ENCODE measurements at regions not wholly inside any gene's neighbourhood (a gene's known extent, or its start where the extent isn't known, plus 50 kb on each side); places are given as distances from the start of the nearest gene placed in this dataset.

GRCh38 chr13:73607489-73608156 is 526.6 kb downstream of the KLF12 start:
- Mint-ChIP-seq H3K4me1 (peaks cover 11% of the 10 kb centered on the region), H3K27me3 (no peaks in the 10 kb centered on the region), H3K36me3 (ENCODE audit: low read depth) (no peaks in the 10 kb centered on the region), H3K4me3 (no peak overlapping the region), H3K9me3 (peaks cover 2% of the 10 kb centered on the region), H3K27ac (no peak overlapping the region)
- DNase-seq = no peak
- POLR2A ChIA-PET = no interaction called here
- CTCF ChIA-PET = no interaction called here

- CTCF ChIA-PET = interaction anchor here (0.5 kb wide), 1 partner anchor 10 kb away, joined by 3 read pairs; no protein-coding TSS in a partner anchor
- Mint-ChIP-seq H3K27me3 (no peaks in the 10 kb centered on the region), H3K9me3 (peaks cover 5% of the 10 kb centered on the region), H3K4me1 (no peaks in the 10 kb centered on the region), H3K36me3 (ENCODE audit: low read depth) (no peaks in the 10 kb centered on the region), H3K4me3 (no peak overlapping the region), H3K27ac (no peak overlapping the region)
- no peak for DNase-seq
- POLR2A ChIA-PET = no interaction called here
Observed at GRCh38 chr13:73603646-73604045, 530.6 kb downstream of the KLF12 start.

DNA sequence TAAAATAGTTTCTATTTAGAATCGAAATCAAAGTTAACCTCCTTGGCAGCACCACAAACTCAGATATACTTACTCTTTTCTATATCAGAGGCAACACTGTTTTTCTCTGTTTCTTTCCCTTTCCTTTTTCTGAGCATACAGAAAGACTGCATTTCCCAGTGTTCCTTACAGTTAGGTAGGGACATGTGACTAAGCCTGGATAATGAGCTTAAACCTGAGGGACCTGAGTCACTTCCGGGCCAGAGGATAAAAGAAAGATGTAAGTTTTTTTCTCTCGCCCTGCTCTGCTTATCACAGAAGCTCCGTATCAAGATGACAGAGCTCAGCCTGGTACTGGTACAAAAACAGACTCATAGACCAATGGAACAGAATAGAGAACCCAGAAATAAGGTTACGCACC is 531.9 kb downstream of the KLF12 start:
- no peaks in the 10 kb centered on the region for H3K27me3 Mint-ChIP-seq
- POLR2A ChIA-PET = no interaction called here
- H3K4me3 Mint-ChIP-seq = no peak overlapping the region
- H3K9me3 Mint-ChIP-seq = peaks cover 5% of the 10 kb centered on the region
- H3K27ac Mint-ChIP-seq = no peak overlapping the region
- DNase-seq = no peak
- CTCF ChIA-PET = no interaction called here
- no peaks in the 10 kb centered on the region for H3K4me1 Mint-ChIP-seq
- no peaks in the 10 kb centered on the region for H3K36me3 Mint-ChIP-seq (ENCODE audit: low read depth)

- no peaks in the 10 kb centered on the region for H3K36me3 Mint-ChIP-seq (ENCODE audit: low read depth)
- H3K9me3 Mint-ChIP-seq = peaks cover 5% of the 10 kb centered on the region
- H3K4me1 Mint-ChIP-seq = no peaks in the 10 kb centered on the region
- no peak overlapping the region for H3K27ac Mint-ChIP-seq
- H3K4me3 Mint-ChIP-seq = no peak overlapping the region
- POLR2A ChIA-PET = no interaction called here
- CTCF ChIA-PET = no interaction called here
- no peak for DNase-seq
- H3K27me3 Mint-ChIP-seq = no peaks in the 10 kb centered on the region
Observed at GRCh38 chr13:73601708-73602107, 532.5 kb downstream of the KLF12 start.

DNA sequence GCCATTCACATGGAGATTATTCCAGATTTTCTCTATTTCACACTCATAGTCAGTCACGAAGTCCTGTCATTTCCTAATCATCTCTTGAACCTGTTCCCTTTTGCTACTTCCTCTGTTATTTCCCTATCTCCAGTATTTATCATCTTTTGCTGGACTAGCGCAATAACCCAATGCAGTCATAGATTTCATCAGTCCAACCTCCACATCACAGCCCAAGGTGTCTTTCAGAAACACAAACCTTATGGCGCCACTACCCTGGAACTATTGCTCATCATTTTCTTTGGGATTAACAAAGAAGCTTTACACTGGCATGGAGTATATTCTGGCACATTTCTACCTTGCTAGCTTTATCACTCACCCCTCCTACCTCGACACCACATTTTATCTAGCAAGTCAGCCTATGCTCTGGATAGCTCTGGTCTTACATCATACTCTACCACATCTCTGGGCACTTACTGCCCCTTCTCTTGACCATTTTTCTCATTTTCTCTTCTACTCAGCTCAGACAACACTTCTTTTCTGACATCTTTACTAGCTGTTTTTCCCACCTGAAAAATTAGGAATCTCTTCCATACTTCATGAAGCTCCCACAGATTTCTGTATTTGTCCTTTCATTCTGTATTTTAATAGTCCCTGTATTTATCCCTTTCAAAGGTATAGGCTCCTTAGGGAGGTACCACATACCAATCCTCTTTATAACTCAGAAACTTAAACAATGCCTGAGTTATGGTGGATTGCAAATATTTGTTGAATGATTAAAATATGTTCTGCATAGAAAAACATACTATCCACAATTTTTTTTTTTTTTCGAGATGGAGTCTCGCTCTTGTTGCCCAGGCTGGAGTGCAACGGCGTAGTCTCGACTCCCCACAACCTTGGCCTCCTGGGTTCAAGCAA is 534.7 kb downstream of the KLF12 start:
- H3K27me3 Mint-ChIP-seq = no peaks in the 10 kb centered on the region
- no peaks in the 10 kb centered on the region for H3K36me3 Mint-ChIP-seq (ENCODE audit: low read depth)
- POLR2A ChIA-PET = no interaction called here
- H3K4me1 Mint-ChIP-seq = peaks cover 6% of the 10 kb centered on the region
- H3K27ac Mint-ChIP-seq = no peak overlapping the region
- H3K9me3 Mint-ChIP-seq = peaks cover 5% of the 10 kb centered on the region
- CTCF ChIA-PET = no interaction called here
- DNase-seq = no peak
- no peak overlapping the region for H3K4me3 Mint-ChIP-seq

- ChIA-PET CTCF (no interaction called here), POLR2A (no interaction called here)
- H3K27ac Mint-ChIP-seq = no peak overlapping the region
- DNase-seq = no peak
- no peak overlapping the region for H3K4me3 Mint-ChIP-seq
- peaks cover 3% of the 10 kb centered on the region for H3K9me3 Mint-ChIP-seq
- peaks cover 6% of the 10 kb centered on the region for H3K4me1 Mint-ChIP-seq
- H3K36me3 Mint-ChIP-seq (ENCODE audit: low read depth) = no peaks in the 10 kb centered on the region
- no peaks in the 10 kb centered on the region for H3K27me3 Mint-ChIP-seq
Observed at GRCh38 chr13:73598020-73598712, 536.0 kb downstream of the KLF12 start.

GRCh38 chr13:73596382-73596781 is 537.6 kb downstream of the KLF5 start:
- Mint-ChIP-seq H3K27ac (no peak overlapping the region), H3K4me3 (no peak overlapping the region), H3K27me3 (no peaks in the 10 kb centered on the region), H3K4me1 (peaks cover 6% of the 10 kb centered on the region), H3K36me3 (ENCODE audit: low read depth) (no peaks in the 10 kb centered on the region), H3K9me3 (peaks cover 3% of the 10 kb centered on the region)
- no peak for DNase-seq
- ChIA-PET POLR2A (no interaction called here), CTCF (no interaction called here)

DNA sequence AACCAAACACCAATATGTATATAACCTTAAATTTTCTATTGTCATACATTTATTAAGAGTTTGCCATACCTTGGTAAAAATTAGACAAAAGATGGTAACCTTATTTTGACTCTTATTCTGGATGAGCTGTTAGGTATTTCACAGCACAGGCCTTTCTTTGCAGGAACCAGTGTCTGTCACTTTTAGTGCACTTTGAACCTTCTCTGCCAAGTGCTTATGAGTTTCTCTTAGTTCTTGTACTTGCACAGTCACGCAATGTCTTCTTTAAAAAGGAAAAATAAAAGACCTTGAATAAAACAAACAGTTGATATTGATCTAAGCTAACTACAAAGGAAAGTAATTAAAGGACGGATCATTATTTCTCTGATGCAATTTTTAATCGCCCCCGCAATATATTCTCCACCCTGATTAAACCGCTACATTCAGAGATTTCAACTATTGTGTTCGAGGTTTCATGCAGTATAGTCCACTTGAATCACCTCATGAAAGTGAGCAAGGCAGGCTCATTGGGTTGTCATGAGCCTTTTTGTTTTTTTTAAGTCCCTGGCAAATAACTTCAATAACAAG is 534.5 kb downstream of the KLF5 start:
- no peak overlapping the region for H3K27ac Mint-ChIP-seq
- ChIA-PET CTCF (no interaction called here), POLR2A (no interaction called here)

GRCh38 chr13:73591861-73592260 is 533.1 kb downstream of the KLF5 start:
- ChIA-PET CTCF (no interaction called here), POLR2A (no interaction called here)
- no peaks in the 10 kb centered on the region for H3K27me3 Mint-ChIP-seq
- H3K4me1 Mint-ChIP-seq = peaks cover 6% of the 10 kb centered on the region
- DNase-seq = no peak
- no peak overlapping the region for H3K4me3 Mint-ChIP-seq
- no peaks in the 10 kb centered on the region for H3K9me3 Mint-ChIP-seq
- no peak overlapping the region for H3K27ac Mint-ChIP-seq
- no peaks in the 10 kb centered on the region for H3K36me3 Mint-ChIP-seq (ENCODE audit: low read depth)

More for the DNA sequence above, 534.5 kb downstream of the KLF5 start:
- Mint-ChIP-seq H3K9me3 (no peaks in the 10 kb centered on the region), H3K36me3 (ENCODE audit: low read depth) (no peaks in the 10 kb centered on the region), H3K4me3 (no peak overlapping the region), H3K4me1 (peaks cover 6% of the 10 kb centered on the region), H3K27me3 (no peaks in the 10 kb centered on the region)
- no peak for DNase-seq

- no peaks in the 10 kb centered on the region for H3K4me1 Mint-ChIP-seq
- H3K27me3 Mint-ChIP-seq = no peaks in the 10 kb centered on the region
- DNase-seq = no peak
- CTCF ChIA-PET = no interaction called here
- no peak overlapping the region for H3K4me3 Mint-ChIP-seq
- peaks cover 4% of the 10 kb centered on the region for H3K9me3 Mint-ChIP-seq
- no peaks in the 10 kb centered on the region for H3K36me3 Mint-ChIP-seq (ENCODE audit: low read depth)
- POLR2A ChIA-PET = no interaction called here
- no peak overlapping the region for H3K27ac Mint-ChIP-seq
Observed at GRCh38 chr13:73590795-73591194, 532.0 kb downstream of the KLF5 start.

- Mint-ChIP-seq H3K4me3 (no peak overlapping the region), H3K27me3 (no peaks in the 10 kb centered on the region), H3K27ac (no peak overlapping the region), H3K4me1 (no peaks in the 10 kb centered on the region), H3K36me3 (ENCODE audit: low read depth) (peaks cover 2% of the 10 kb centered on the region), H3K9me3 (peaks cover 11% of the 10 kb centered on the region)
- no peak for DNase-seq
- ChIA-PET POLR2A (no interaction called here), CTCF (no interaction called here)
Observed at GRCh38 chr13:73585236-73585635, 526.4 kb downstream of the KLF5 start.

DNA sequence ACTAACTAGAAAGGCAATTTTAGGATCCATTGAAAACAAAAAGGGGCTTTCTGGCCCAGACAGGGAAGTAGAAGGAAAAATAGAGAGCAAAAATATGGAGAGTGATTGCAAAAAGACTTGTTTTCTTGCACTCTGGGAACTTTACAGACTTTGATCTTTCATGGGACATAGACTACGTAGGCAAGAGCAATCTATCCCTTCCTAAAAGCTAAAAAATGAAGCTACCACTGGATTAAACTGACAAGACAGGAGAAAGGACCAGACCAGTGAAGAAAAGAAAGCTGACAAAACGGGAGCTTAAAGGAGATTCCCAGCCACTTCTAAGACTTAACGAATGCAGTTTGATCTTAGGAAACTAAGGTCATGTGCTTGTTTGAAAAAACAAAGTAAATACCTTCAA is 524.5 kb downstream of the KLF5 start:
- Mint-ChIP-seq H3K4me1 (no peaks in the 10 kb centered on the region), H3K36me3 (ENCODE audit: low read depth) (peaks cover 2% of the 10 kb centered on the region), H3K27me3 (no peaks in the 10 kb centered on the region), H3K27ac (no peak overlapping the region), H3K9me3 (peaks cover 11% of the 10 kb centered on the region), H3K4me3 (no peak overlapping the region)
- CTCF ChIA-PET = no interaction called here
- POLR2A ChIA-PET = no interaction called here
- no peak for DNase-seq

- Mint-ChIP-seq H3K4me1 (no peaks in the 10 kb centered on the region), H3K9me3 (peaks cover 7% of the 10 kb centered on the region), H3K4me3 (no peak overlapping the region), H3K27me3 (no peaks in the 10 kb centered on the region), H3K36me3 (ENCODE audit: low read depth) (peaks cover 2% of the 10 kb centered on the region), H3K27ac (no peak overlapping the region)
- ChIA-PET CTCF (interaction anchor here (1.0 kb wide), 1 partner anchor 45 kb away, joined by 5 read pairs; no protein-coding TSS in a partner anchor), POLR2A (no interaction called here)
- no peak for DNase-seq
Observed at GRCh38 chr13:73580513-73581267, 521.9 kb downstream of the KLF5 start.
